GM18520 (cell line): ENCODE measurements at regions not wholly inside any gene's neighbourhood (a gene's known extent, or its start where the extent isn't known, plus 50 kb on each side); places are given as distances from the start of the nearest gene placed in this dataset.

ENCODE experiments used
- ATAC-seq: cut with Tn5 transposase; IDR thresholded peaks from one replicate; pipeline ENCODE4 v1.9.1; 2021; ENCODE audit not compliant: unreplicated experiment

DNA sequence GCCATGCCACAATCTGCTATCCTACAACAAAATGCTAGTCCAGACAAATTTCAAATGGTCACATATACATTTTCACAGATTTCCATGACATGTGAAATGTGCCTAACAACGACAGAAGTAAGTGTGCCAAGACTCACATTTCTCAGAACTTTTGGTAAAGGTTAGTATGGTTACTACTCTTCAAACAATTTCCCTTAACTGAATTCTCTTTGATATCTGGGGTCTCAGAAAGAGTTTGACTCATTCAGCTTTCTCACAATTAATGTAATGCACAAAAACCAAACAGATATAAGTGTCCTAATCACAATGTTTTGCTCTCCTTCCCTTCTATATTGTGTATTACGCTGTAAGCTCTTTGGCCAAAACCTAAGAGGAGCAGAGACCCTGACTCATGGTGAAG is 122.4 kb upstream of the LEF1 start:
- ATAC-seq: no peak

DNA sequence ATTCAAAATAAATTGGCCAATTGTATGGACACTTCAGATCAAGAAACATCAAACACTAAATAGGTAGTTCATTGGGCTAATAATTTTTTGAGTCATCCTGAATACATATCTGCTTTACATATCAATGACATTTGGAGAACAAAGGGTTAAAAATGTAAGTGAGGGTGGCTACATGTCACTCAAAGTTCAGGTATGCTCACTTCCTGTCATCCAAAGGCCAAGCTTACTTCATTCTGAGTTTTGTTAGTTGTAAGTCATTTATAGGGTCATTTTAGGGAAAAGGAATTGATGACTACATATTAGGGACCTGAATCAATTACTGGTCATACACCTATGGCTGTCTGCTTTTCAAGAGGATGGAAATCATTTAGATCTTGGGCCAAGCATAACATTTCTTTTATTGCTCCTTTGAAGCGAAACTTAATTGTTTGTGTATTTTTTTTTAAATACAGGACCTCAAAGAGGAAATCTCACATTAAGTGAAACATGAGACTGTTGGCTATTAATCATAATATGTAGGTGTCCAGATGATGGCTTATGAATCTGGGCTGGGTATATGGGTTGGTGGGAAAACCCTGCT is 119.2 kb upstream of the LEF1 start:
- ATAC-seq: no peak

DNA sequence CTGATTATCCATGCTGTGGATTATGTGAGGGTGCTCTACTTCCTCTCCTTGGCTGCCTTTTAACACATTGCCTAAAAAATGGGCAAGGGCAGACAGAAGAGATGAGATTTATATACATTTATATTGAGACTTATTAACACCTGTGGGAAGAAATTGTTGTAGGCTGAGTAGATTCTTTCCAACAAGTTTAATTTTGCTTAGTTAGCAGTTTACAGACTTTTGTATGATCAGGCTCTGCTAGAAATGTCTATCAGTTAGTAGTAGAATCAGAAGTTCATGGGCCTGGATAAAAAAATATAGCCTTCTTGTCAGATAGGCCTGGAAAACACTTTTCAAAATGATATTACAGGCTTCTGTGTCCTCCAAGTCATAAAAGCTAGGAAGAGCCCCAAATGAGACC is 111.3 kb upstream of the LEF1 start:
- no peak for ATAC-seq

DNA sequence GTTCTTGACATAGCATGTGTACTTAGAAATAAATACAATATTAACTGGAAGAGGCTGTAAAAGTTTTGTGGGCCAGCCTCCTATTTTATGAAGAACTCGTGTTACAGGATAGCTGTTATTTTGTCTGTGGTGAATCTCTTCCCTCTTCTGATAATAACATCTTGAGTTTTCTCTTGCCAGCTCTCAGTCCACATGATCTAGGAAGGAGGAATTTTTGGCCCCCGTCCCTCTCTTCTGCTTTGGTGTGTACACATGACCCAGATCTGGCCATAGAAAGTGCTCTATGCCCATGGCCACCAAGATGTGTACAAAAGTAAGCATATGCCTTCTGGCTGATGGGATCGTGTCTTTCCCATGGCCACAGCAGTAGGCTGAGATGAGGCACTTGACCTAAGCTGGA is 108.0 kb upstream of the LEF1 start:
- ATAC-seq: no peak

DNA sequence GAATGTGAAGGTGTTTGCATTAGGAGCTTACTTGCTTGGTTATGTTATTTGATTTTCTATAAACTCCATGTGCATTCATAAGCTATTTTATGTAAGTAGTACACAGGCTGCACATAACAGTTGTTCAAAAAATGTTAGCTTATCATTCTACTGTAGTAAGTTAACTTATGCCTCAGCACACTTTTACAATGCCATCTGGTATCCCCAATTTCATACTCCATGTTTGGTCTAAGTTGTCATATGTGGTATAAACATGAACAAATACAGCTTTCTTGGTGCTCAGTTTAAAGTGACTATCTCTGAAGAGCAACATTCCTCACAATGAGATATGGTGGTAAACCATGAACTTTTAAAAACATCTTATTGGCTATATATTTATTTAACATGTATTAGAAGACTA is 104.3 kb upstream of the LEF1 start:
- ATAC-seq: no peak

DNA sequence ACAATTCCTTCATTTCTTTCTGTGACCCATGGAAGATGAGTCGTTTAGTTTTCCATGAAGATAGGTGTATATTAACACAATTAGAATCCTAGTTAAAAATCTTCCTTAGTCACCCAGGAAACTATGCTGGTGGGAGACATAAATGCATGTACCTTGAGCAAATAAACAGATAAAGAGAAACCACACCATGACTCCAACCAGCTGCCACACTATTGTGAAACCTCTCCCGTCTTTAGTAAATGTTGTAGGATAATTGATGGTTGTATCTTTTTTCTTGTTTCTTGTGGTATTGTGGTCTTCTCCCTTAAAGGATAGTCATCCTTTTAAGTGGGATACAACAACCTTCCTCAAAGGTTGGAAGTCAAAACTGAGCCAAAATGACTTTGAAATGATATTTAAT is 103.8 kb upstream of the LEF1 start:
- ATAC-seq: no peak

DNA sequence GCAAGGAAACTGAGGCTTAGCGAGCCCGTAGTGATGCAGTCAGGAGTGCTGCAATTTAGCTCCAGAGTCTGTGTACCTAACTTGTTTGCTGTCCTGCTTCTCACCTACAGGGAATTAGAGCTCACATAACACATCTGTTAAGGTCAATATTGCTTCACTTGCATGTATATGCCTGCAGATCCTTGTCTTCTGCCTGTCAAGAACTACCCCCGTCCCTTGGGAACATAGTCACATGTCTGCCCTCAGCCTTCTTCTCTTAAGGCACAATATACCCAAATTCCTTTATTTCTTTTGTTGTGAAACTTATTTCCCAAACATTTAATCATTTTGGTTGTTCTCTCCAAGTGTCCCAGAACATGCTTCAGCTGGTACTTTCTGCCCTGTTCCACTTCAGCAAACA is 103.3 kb upstream of the LEF1 start:
- ATAC-seq: no peak

DNA sequence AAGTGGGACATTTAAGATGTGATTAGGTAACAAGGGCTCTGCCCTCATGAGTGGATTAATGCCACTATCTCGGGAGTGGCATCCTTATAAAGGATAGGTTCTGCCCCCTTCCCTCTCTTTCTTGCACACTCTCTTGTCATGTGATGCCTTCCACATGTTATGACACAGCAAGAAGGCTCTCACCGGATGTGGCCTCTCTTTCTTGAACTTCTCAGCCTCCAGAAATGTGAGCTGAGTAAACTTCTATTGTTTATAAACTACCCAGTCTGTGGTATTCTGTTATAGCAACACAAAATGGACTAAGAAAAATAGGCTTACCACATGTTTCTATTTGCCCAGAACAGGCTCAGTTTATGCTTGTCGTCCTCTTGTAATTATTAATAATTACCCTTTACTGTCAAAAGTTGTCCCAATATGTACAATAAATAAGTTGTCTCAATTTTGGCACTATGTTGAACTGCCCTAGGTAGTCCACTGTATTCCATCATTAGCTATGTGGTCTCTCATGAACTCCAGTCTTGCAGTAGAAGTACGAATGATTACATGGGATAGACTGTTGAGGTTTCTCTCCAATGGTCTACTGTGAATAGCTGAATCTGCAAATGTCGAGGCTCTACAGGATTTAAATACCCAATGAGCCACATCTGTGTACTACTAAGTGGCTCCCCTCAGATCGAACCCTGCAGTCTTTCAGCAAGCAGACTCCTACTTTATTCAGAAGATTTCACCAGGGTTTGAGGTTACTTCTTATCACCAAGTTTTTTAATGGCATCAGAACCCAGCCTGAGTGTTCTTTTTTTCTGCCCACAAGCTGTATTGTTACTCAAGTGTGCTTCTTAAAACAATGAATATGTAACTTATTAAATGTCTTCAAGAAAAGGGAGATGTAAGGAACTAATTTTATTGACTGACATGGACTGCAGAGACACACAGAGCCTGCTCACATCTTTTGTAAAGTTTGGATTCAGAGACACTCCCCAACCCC is 102.0 kb upstream of the LEF1 start:
- ATAC-seq: no peak

DNA sequence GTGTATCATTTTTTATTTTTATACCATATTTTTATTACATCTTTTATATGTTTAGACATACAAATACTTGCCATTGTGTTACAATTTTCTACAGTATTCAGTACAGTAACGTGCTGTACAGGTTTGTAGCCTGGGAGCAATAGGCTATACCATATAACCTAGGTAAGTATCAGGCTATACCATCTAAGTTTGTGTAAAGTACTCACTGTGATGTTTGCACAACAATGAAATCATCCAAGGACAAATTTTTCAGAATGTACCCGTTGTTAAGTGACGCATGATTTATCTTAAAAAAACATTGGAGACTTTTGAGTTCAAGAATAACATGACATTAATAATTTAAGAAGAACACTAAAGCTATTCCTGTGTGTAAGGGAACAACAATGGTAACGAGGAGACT is 96.0 kb upstream of the LEF1 start:
- no peak for ATAC-seq

DNA sequence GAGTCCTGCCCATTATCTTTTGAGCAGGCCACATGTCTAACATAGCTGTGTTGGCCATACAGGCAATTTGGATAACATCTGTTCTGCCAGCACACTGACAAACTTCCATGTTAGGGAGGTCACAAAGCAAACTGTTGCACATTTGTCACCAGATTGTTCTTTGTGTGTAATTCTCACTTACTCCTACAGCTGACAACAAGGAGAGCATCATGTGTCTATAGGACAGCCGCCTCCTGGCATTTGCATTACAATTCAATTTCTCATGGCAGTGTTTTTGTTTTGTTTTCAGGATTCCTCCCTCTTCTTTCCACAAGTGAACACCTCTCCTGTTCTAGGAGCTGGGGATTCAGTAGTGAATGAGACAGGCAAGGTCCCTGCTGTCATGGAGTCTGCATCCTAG is 94.3 kb upstream of the LEF1 start:
- ATAC-seq: no peak

DNA sequence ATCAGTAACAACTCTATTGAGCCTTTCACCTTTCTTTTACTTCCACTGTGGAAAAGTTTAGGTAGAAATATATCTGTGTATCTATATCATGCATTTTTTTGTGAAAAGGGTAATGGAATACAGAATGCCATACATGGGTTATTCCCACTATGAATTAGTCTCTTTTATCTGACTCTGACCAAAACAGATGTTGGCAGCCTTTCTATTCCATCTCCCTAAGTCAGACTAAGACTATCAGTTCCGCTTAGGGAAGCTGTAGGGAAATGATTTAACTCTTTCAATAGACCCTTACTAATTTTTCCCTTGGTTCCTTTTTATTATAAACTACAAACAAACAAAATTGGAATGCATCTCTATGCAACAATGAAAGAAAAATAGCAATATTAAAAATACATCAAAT is 92.3 kb upstream of the LEF1 start:
- ATAC-seq: no peak

DNA sequence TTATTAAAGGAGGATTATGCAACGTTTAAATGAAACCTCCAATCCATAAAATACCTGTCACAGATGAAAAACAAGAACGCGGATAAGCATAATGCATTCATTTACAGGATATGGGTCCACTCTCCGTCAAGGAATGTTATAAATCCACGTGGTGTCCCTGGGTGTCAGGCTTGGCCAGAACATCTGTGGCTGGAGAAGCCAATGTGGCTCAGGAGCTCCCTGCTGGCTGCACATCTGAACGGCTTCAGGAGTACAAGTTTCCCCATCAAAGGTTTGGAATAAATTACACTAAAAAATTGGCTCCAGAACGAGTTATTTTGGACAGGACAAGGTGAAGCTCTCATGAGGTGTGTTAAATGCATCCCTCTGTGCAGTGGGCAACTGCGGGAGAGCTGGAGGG is 87.8 kb upstream of the LEF1 start:
- ATAC-seq: no peak

DNA sequence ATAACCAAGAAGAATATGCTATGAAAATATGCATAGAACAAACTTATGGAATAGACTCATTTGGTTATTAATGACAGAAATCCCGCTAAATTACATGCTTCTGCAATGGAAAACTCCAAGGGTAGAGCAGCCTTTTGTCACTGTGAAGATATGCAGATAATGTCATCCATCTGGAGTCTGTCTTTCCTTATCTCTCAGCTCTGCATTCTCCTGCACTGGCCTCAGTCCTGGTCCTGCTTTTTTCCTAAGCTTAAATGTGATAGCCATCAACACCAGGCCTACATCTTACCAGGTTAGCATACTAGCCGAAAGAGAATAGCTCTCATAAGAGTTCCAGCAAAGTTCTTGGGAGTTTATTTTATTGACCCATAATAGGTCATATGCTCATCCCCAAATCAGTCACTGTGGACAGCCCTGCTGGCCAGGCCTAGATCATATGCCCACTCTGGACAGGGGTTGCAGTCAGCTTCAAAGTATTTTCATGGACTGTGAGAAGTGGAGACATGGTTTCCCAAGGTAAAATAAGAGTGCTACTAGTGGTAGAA is 86.5 kb upstream of the LEF1 start:
- ATAC-seq: no peak

DNA sequence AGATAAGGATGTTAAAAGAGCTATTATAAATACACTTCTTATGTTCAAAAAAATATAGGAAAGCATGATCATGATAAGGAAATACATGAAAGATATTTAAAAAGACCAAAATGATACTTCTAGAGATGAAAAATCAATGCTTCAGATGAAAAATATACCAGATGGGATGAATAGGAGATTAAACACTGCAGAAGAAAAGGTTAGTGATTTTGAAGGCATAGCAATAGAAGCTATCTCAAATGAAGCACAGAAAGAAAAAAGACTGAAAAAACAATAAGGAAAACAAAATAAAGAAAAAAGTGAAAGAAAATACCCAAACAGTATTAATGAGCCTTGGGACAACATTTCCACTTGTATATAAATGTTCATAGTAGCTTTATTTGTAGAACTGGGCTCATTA is 80.7 kb upstream of the LEF1 start:
- no peak for ATAC-seq

DNA sequence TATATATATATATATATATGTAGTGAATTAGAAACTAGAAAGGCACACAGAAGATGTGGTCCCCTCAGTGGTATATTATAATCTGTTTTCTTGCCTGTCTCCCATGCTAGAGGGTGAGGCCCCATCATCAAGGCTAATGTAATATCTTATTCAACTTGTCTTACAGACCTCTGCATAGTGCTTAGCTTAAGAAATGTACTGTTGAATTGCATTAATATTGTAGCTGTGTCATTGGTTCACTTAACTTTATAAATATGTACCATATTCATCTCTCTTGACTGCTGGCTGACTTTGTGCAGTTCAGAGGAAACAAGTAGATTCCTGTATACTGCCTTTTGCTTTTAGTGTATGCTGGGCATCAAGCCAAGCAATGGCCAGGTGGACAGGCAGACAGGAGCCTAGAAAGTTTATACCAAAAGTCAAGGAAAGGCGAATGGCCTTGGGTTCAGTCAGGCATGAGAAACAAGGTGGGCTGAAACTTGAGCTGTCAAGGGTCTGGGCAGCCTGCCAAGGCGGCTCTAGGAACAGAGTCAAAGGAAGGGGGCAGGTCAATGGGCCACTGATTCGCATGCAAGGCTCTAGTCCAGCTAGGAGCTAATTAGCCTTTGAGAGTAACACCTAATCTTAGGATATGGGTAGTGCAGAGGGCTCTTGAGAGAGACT is 78.8 kb upstream of the LEF1 start:
- no peak for ATAC-seq

DNA sequence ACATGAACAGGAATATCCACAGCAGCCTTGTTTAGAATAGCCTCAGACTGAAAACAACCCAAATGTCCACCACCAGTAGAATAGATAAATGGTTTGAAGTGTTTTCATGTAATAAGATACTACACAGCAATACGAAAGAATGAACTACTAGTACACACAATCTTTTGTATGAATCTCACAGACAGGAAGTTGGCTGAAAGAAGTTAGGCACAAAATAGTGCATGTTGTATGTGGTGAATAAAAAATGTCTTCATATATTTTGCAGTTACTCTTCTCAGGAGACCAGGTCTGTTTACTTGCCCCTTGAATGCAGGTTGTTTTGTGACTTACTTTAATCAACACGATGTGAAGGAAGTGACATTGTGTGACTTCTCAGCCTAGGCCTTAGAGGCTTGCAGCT is 75.9 kb upstream of the LEF1 start:
- no peak for ATAC-seq

DNA sequence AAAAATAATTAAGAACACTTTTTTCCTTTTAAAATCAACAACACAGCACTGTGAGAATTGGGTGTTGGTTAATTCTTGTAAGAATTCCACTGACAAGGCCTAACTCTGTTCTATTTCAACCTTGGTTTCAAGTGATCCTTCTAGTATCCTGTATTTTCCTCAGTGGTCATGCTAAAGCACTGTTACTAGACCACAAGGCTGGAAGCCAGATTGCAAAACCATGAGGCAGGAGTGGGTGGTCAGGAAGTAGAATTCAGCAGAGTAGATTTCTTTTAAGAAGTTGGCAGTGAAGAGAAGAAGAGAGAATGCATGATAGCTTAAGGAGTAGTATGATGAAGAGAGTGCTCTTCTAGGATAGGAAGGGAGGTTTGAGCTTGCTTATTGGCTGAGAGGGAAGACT is 71.6 kb upstream of the LEF1 start:
- no peak for ATAC-seq

DNA sequence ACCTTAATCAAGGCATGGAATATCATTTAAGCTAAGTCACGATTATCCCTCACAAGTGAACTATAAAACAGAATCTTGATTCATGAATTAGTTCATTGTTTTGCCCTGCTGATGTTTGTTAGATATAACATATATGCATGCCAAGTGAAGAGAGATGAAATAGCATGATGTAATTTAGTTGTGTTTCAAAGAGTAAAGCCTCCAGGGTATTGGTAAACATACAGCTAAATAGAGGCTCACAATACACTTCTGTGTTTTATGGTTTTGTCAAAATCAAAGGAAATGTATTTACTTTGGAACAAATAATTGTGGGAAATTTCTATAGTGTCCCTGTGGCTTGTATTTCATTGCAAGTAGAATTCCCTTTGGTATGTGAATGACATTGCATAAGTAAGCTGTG is 69.0 kb upstream of the LEF1 start:
- no peak for ATAC-seq

DNA sequence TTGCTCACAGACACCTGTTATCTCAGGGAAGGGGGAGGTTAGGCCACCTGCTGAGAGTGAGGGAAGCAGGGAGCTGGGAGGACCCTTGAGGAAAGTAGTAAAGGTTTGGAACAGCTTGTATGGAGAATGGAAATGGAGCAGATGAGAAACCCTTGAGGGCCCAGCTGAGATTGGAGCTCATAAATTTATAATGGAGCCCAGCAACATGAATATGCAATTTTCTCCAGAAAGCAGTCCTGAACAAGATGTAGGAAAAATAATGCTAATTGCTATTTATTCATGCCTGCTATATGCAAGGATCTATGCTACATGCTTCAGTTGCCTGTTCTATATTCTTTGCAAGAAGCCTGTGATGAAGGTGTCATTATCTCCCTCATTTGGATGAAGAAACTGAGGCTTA is 67.5 kb upstream of the LEF1 start:
- no peak for ATAC-seq

DNA sequence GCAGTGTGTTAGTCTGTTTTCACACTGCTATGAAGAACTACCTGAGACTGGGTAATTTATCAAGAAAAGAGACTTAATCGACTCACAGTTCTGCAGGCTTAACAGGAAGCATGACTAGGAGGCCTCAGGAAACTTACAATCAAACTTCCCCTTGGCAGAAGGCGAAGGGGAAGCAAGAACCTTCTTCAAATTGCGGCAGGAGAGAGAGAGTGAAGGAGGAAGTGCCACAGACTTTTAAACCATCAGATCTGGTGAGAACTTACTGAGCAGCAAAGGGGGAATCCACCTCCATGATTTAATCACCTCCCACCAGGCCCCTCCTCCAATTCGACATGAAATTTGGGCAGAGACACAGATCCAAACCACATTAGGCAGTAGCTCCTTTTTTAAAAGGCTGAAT is 59.2 kb upstream of the LEF1 start:
- ATAC-seq: no peak

DNA sequence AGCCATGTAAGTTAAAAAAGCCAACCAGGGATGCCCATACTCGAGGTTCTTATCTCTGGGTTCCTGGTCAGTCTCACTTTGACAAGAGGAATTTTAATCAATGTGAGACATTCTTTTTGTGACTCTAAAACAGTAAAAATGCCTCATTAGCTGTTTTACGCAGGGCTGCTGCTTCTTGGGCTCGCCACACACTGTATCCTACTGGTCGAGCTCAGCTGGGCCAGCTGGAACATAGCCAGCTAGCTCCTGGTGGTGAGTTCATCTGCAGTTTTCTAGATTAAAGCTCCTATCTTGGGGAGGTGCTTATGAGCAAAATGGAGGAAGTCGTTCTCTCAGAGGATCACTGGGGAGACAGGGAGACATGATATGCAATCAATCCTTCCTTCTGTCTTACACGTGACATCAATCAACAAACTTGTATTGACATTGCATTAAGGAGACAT is 55.9 kb upstream of the LEF1 start:
- no peak for ATAC-seq

DNA sequence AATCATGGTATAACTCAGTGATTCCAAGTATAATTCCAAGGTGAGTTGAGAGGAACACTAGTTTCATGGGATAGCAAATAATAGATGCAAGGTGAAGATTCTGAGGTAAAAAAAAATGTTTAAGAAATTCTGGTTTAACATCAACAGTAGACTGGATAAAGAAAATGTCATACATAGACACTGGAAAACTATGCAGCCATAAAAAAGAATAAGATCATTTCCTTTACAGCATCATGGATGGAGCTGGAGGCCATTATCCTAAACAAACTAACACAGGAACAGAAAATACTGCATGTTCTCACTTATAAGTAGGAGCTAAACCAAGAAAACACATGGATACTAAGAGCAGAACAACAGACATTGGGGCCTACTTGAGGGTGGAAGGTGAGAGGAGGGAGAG is 54.6 kb upstream of the LEF1 start:
- no peak for ATAC-seq
